CD4-positive, alpha-beta T cell (primary cell): ENCODE measurements at regions not wholly inside any gene's neighbourhood (a gene's known extent, or its start where the extent isn't known, plus 50 kb on each side); places are given as distances from the start of the nearest gene placed in this dataset.

ENCODE experiments used
- ATAC-seq: fragments of 200-7000 bp; cut with Tn5 transposase; one replicate; pipeline ENCODE4 v1.10.0; 2022; ENCODE audit warnings: mild to moderate bottlenecking; ENCODE audit not compliant: poor library complexity
- CTCF ChIA-PET: fragments of 350-600 bp; sonication (Branson Sonifier 250); formaldehyde crosslinking; loops from one replicate; lab custom pipeline; 2021; ENCODE audit warnings: antibody characterized with exemption, inconsistent platforms; lab: Charles Lee
- POLR2A ChIA-PET: fragments of 350-600 bp; sonication (Branson Sonifier 250); formaldehyde crosslinking; loops from one replicate; lab custom pipeline; 2021; ENCODE audit warnings: antibody characterized with exemption, inconsistent platforms; lab: Charles Lee
- DNase-seq, 14 experiments: peaks; one replicate each; pipeline ENCODE4 v3.0.0-alpha.2; 2013 to 2020; ENCODE audit warnings: mixed read lengths in 2 of 14
- H3K27ac ChIP-seq, 2 donors: one replicate each; pipeline versions ENCODE4 v1.5.1 to v1.7.0; 2013; ENCODE audit warnings: low read length in 2 of 2, low read depth in 1 of 2, mild to moderate bottlenecking in 1 of 2
- H3K27me3 ChIP-seq, 2 experiments: 1 replicate in 1 of 2; 2 replicates in 1 of 2; pipeline versions ENCODE4 v1.6.1 to v1.7.0; 2013; ENCODE audit warnings: low read length in 2 of 2, control low read depth in 1 of 2, mild to moderate bottlenecking in 1 of 2, moderate library complexity in 1 of 2; ENCODE audit not compliant: insufficient read depth in 2 of 2, control insufficient read depth in 1 of 2
- H3K36me3 ChIP-seq: one replicate; pipeline ENCODE4 v1.6.1; 2013; ENCODE audit warnings: low read length, control low read depth; ENCODE audit not compliant: insufficient read depth
- H3K4me1 ChIP-seq: one replicate; pipeline ENCODE4 v1.6.1; 2013; ENCODE audit warnings: low read length, control low read depth; ENCODE audit not compliant: insufficient read depth
- H3K4me3 ChIP-seq: one replicate; pipeline ENCODE4 v1.5.1; 2013; ENCODE audit warnings: mild to moderate bottlenecking, low read length, moderate library complexity
- H3K9me3 ChIP-seq, 2 experiments: 1 replicate in 1 of 2; 2 replicates in 1 of 2; pipeline versions ENCODE4 v1.6.1 to v1.7.0; 2013; ENCODE audit warnings: low read length in 2 of 2, mild to moderate bottlenecking in 2 of 2, control low read depth in 1 of 2, moderate library complexity in 1 of 2; ENCODE audit not compliant: control insufficient read depth in 1 of 2, insufficient read depth in 1 of 2
- H3K27ac Mint-ChIP-seq: one replicate; pipeline ENCODE4 v1.8.0; 2020; ENCODE audit warnings: mixed read lengths
- H3K27me3 Mint-ChIP-seq: one replicate; pipeline ENCODE4 v1.8.0; 2021; ENCODE audit warnings: mixed read lengths
- H3K36me3 Mint-ChIP-seq: one replicate; pipeline ENCODE4 v1.8.0; 2021; ENCODE audit warnings: low read depth, mixed read lengths
- H3K4me1 Mint-ChIP-seq: one replicate; pipeline ENCODE4 v1.8.0; 2021; ENCODE audit warnings: low read depth, mixed read lengths
- H3K4me3 Mint-ChIP-seq: one replicate; pipeline ENCODE4 v1.8.0; 2020; ENCODE audit warnings: mild to moderate bottlenecking, mixed read lengths
- H3K9me3 Mint-ChIP-seq: one replicate; pipeline ENCODE4 v1.8.0; 2020; ENCODE audit warnings: mixed read lengths
- CTCF ChIP-seq: fragments of 200-600 bp; IDR thresholded peaks from one replicate; pipeline ENCODE4 v1.8.0; 2022; ENCODE audit warnings: antibody characterized with exemption, mild to moderate bottlenecking
- intact Hi-C, 2 experiments: fragments of 100-400 bp; cut with DNase I in 1 of 2; cut with micrococcal nuclease in 1 of 2; formaldehyde crosslinking; loops; one replicate each; pipeline versions ENCODE4 v1.15.1 to v1.9.0; 2023 to 2025; cut with DNase I, micrococcal nuclease

DNA sequence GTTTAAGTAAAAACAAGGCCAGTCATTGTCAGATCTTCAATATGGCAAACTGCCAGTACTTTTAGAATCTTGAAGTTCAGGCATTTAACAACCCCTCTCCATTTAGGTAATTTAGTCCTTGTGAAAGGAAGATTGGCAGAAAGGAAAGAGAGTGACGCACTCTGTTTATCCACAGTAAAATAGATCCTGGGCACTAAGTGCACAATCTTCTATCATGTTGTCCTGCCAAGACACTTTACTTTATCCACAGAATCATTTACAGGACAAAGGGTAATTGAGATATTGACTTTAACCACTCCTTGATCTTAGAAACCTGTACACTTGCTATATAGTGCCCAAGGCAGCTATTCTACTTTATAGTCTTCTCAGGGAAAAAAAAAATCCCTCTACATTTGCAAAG, 786.4 kb upstream of the SLITRK1 start:
- CTCF ChIA-PET, result no interaction called here

DNA sequence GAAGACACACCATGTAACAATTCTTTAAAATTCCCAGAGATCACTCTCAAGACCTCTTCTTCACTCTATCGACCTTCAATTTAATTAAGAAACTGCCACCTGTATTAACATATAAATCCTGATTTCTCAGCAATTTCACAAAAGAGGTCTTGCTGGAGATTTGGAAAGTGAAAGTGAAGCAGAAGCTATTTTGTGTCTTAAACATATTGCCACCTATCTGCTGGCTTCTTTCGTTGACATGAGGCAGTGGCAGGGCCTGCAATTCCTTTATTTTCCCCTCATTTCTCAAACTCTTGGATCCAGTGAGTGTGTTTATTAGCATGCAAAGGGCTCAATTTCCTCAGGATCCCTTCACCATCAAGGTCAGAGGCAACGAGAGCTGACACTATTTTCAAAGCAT, 780.2 kb upstream of the SLITRK1 start:
- H3K4me1 ChIP-seq, result no peaks in the 10 kb centered on the region
- CTCF ChIA-PET, result no interaction called here
- no peaks in the 10 kb centered on the region for H3K4me1 Mint-ChIP-seq
- no peaks in the 10 kb centered on the region for H3K36me3 Mint-ChIP-seq
- H3K9me3 ChIP-seq, result no peaks in the 10 kb centered on the region
- no peaks in the 10 kb centered on the region for H3K27me3 Mint-ChIP-seq
- H3K4me3 ChIP-seq, result no peak overlapping the region
- intact Hi-C loops, result no loop called here
- POLR2A ChIA-PET, result no interaction called here
- ATAC-seq (no peak), DNase-seq (no peak)
- peaks cover 4% of the 10 kb centered on the region for H3K9me3 Mint-ChIP-seq
- TF ChIP-seq CTCF, result no peak
- H3K36me3 ChIP-seq, result no peaks in the 10 kb centered on the region
- no peaks in the 10 kb centered on the region for H3K27me3 ChIP-seq
- no peak overlapping the region for H3K27ac ChIP-seq
- no peak overlapping the region for H3K4me3 Mint-ChIP-seq
- no peak overlapping the region for H3K27ac Mint-ChIP-seq

More for the DNA sequence above, 786.4 kb upstream of the SLITRK1 start:
- H3K4me1 Mint-ChIP-seq, result no peaks in the 10 kb centered on the region
- POLR2A ChIA-PET, result no interaction called here
- Histone ChIP-seq H3K9me3 (no peaks in the 10 kb centered on the region), H3K4me1 (no peaks in the 10 kb centered on the region), H3K4me3 (no peak overlapping the region), H3K27me3 (no peaks in the 10 kb centered on the region), H3K27ac (no peak overlapping the region), H3K36me3 (no peaks in the 10 kb centered on the region)
- peaks cover 4% of the 10 kb centered on the region for H3K9me3 Mint-ChIP-seq
- H3K27me3 Mint-ChIP-seq, result no peaks in the 10 kb centered on the region
- intact Hi-C loops, result no loop called here
- TF ChIP-seq CTCF, result no peak
- no peaks in the 10 kb centered on the region for H3K36me3 Mint-ChIP-seq
- no peak overlapping the region for H3K4me3 Mint-ChIP-seq
- ATAC-seq (no peak), DNase-seq (no peak)
- no peak overlapping the region for H3K27ac Mint-ChIP-seq

DNA sequence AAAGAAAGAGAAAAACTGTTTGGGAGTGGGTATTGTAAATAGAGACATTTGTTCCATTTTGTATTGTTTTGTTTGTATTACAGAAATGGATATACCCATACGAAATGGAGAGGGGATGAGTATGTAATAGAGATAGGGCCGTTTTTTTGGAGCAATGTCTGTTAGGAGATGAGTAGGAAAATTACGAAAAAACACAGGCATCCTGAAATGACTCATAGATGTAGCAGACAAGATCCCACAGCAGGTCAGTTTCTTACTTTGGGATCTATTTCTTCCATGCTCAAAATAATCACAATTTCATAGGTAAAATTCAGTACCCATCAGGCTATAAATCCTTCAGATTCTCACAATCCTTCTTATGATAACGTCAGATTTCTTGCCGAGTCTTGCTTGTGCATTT, 779.4 kb upstream of the SLITRK1 start:
- CTCF ChIA-PET, result no interaction called here

More for the DNA sequence above, 779.4 kb upstream of the SLITRK1 start:
- Histone ChIP-seq H3K36me3 (no peaks in the 10 kb centered on the region), H3K4me3 (no peak overlapping the region), H3K27ac (no peak overlapping the region), H3K27me3 (no peaks in the 10 kb centered on the region), H3K9me3 (no peaks in the 10 kb centered on the region), H3K4me1 (no peaks in the 10 kb centered on the region)
- Mint-ChIP-seq H3K27ac (no peak overlapping the region), H3K9me3 (peaks cover under 1% of the 10 kb centered on the region), H3K27me3 (no peaks in the 10 kb centered on the region), H3K4me1 (no peaks in the 10 kb centered on the region), H3K36me3 (no peaks in the 10 kb centered on the region), H3K4me3 (no peak overlapping the region)
- POLR2A ChIA-PET, result no interaction called here
- intact Hi-C loops, result no loop called here
- DNase-seq, result no peak
- TF ChIP-seq CTCF, result no peak
- ATAC-seq, result no peak
